HL-60 (cell line): ENCODE measurements at regions not wholly inside any gene's neighbourhood (a gene's known extent, or its start where the extent isn't known, plus 50 kb on each side); places are given as distances from the start of the nearest gene placed in this dataset.

Experiments used
- DNase-seq, 2 experiments: peaks; one replicate each; pipeline ENCODE4 v3.0.0-alpha.2; 2010 to 2020; ENCODE audit warnings: low read depth in 1 of 2, low spot score in 1 of 2
- H3K27ac ChIP-seq: fragments of 250-450 bp; sonication (Bioruptor Pico); replicated peaks from 2 replicates; pipeline ENCODE4 v1.5.1; 2020; ENCODE audit warnings: mild to moderate bottlenecking, moderate library complexity
- H3K27me3 ChIP-seq: fragments of 250-450 bp; sonication (Bioruptor Pico); 2 replicates; pipeline ENCODE4 v1.5.1; 2021; ENCODE audit warnings: mild to moderate bottlenecking, moderate library complexity; ENCODE audit not compliant: insufficient read depth, poor library complexity, severe bottlenecking
- H3K4me3 ChIP-seq: replicated peaks from 2 replicates; pipeline ENCODE4 v1.5.1; 2011; ENCODE audit warnings: mild to moderate bottlenecking, control low read depth, low read length; ENCODE audit not compliant: insufficient read depth
- CTCF ChIP-seq: IDR thresholded peaks from one replicate; pipeline ENCODE4 v1.5.1; 2011; ENCODE audit warnings: low read length, control low read depth, inconsistent platforms; ENCODE audit not compliant: insufficient read depth
- GABPA ChIP-seq: IDR thresholded peaks from 2 replicates; pipeline ENCODE4 v1.6.1; 2012; ENCODE audit warnings: low read depth
- POLR2AphosphoS5 ChIP-seq: IDR thresholded peaks from 2 replicates; pipeline ENCODE4 v1.6.1; 2012; ENCODE audit warnings: low read depth
- REST ChIP-seq: IDR thresholded peaks from 2 replicates; pipeline ENCODE4 v1.6.1; 2012; ENCODE audit warnings: low read depth; ENCODE audit not compliant: insufficient replicate concordance
- SPI1 ChIP-seq: IDR thresholded peaks from 2 replicates; pipeline ENCODE4 v1.6.1; 2012; ENCODE audit warnings: low read depth, mild to moderate bottlenecking, borderline replicate concordance

DNA sequence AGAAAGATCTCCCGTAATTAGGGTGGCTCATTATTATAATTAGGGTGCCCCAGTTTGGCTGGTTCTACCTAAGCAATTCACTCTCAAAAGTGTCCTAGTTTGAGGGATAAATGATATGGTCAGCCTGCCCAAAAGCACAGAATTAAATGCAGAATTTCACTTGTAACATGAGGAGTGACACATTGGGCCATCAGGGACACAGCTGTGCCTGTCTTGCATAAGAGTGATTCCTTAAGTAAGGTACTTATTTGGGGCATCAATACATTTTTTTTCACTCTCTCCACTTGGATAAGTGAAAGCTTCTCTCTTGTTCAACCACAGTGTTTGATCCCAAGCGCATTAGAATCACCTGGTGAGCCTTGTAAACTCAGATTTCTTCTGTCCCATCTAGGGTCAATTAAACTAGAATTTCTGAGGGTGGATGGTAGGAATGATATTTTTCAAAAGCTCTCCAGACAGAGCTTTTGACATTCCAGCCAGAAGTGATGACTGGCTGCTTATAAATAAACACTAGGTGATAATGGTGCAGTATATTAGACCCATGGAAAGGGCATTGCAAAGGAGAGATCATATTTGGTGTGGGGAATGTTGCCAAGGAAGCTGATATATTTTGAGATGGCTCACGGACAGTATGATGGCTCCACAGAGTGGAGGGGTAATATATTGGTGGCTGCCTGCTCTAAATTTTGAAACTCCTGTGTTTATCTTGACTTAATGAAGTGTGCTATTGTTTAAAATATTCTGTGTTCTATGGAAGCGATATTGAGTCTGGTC lies 458.1 kb upstream of the RASGRP1 start:
- TF ChIP-seq CTCF, result no peak
- no peak for TF ChIP-seq SPI1
- no peak for TF ChIP-seq POLR2AphosphoS5
- peaks cover 2% of the 10 kb centered on the region for H3K27me3 ChIP-seq
- no peak overlapping the region for H3K4me3 ChIP-seq
- DNase-seq, result no peak
- no peak overlapping the region for H3K27ac ChIP-seq

GRCh38 chr15:39025321-39025720 lies 460.7 kb upstream of the RASGRP1 start:
- H3K4me3 ChIP-seq, result no peak overlapping the region
- no peak for DNase-seq
- peaks cover 2% of the 10 kb centered on the region for H3K27me3 ChIP-seq
- H3K27ac ChIP-seq, result no peak overlapping the region
- TF ChIP-seq GABPA (no peak), REST (no peak), CTCF (no peak), SPI1 (no peak), POLR2AphosphoS5 (no peak)

GRCh38 chr15:39025881-39026280 lies 461.3 kb upstream of the RASGRP1 start:
- no peak overlapping the region for H3K4me3 ChIP-seq
- no peak for DNase-seq
- no peak for TF ChIP-seq SPI1
- TF ChIP-seq CTCF, result no peak
- no peak for TF ChIP-seq POLR2AphosphoS5
- TF ChIP-seq REST, result no peak
- TF ChIP-seq GABPA, result no peak
- no peaks in the 10 kb centered on the region for H3K27me3 ChIP-seq
- H3K27ac ChIP-seq, result no peak overlapping the region

- no peaks in the 10 kb centered on the region for H3K27me3 ChIP-seq
- no peak overlapping the region for H3K27ac ChIP-seq
- H3K4me3 ChIP-seq, result no peak overlapping the region
- no peak for DNase-seq
- TF ChIP-seq POLR2AphosphoS5 (no peak), GABPA (no peak), SPI1 (no peak), CTCF (no peak), REST (no peak)
Measured at GRCh38 chr15:39028069-39028468, 463.5 kb upstream of the RASGRP1 start.
